NT2/D1 (cell line): ENCODE measurements at regions not wholly inside any gene's neighbourhood (a gene's known extent, or its start where the extent isn't known, plus 50 kb on each side); places are given as distances from the start of the nearest gene placed in this dataset.

Experiments
- DNase-seq: peaks from one replicate; pipeline ENCODE4 v3.0.0-alpha.2; 2011; ENCODE audit warnings: low read depth, low spot score
- H3K27me3 ChIP-seq: 2 replicates; pipeline ENCODE4 v1.6.0; 2011; ENCODE audit warnings: mild to moderate bottlenecking; ENCODE audit not compliant: insufficient read length, insufficient read depth
- H3K36me3 ChIP-seq: 2 replicates; pipeline ENCODE4 v1.6.1; 2011; ENCODE audit warnings: mild to moderate bottlenecking, low read length, mixed read lengths; ENCODE audit not compliant: insufficient read depth, insufficient read length
- H3K4me1 ChIP-seq: 2 replicates; pipeline ENCODE4 v1.5.1; 2011; ENCODE audit not compliant: insufficient read depth, insufficient read length
- H3K4me3 ChIP-seq: 2 replicates; pipeline ENCODE4 v1.5.1; 2011; ENCODE audit warnings: low read depth; ENCODE audit not compliant: insufficient read length
- H3K9ac ChIP-seq: 2 replicates; pipeline ENCODE4 v1.6.0; 2011; ENCODE audit warnings: low read depth; ENCODE audit not compliant: insufficient read length
- H3K9me3 ChIP-seq: 2 replicates; pipeline ENCODE4 v1.5.1; 2011; ENCODE audit warnings: mild to moderate bottlenecking, low read length; ENCODE audit not compliant: insufficient read depth
- SUZ12 ChIP-seq: IDR thresholded peaks from 2 replicates; pipeline ENCODE4 v1.6.1; 2011; ENCODE audit not compliant: insufficient read length, insufficient read depth; ENCODE audit errors: extremely low read depth
- YY1 ChIP-seq: IDR thresholded peaks from 2 replicates; pipeline ENCODE4 v1.6.1; 2011; ENCODE audit not compliant: insufficient read length, insufficient read depth
- ZNF274 ChIP-seq: IDR thresholded peaks from 2 replicates; pipeline ENCODE4 v1.6.1; 2011; ENCODE audit warnings: mild to moderate bottlenecking, low read depth, low read length

DNA sequence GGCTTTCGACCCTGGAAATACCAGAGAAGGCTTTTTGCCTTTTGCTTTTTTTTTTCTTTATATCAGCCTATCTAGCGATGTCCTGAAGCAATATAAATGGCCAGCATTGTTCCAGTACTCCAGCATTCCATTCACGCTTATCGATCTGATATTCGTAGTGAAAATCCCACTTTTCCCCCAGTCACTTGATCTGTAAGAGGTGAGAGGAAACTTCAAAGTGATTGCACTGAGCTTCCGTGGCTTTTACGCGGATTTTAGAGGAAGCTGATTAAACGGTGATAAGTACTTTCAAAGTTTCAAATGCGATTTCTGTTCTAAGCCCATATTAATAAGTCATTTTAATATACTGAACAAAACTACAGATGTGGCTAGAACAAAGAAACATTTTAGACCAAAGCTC lies 725.5 kb downstream of the TRIML1 start:
- no peak overlapping the region for H3K4me3 ChIP-seq
- TF ChIP-seq YY1 (no peak), ZNF274 (no peak)
- no peak for DNase-seq

DNA sequence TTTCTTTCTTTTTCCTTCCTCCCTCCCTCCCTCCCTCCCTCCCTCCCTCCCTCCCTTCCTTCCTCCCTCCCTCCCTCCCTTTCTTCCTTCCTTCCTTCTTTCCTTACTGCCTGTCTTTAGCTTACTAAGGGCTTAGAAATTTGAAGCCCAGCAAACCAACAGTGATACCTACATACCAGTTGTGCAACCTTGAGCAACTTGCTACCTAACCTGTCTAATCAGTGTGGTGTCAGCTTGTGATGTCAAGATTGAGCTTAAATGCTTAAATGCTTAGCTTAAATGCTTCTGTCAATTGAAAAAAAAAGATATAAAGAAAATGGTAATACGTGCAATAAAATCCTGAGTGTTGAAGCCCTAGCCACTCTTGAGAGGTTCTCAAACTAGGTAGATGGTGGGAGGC lies 728.6 kb downstream of the TRIML1 start:
- Histone ChIP-seq H3K4me3 (no peak overlapping the region), H3K9ac (no peak overlapping the region), H3K27me3 (no peaks in the 10 kb centered on the region), H3K9me3 (no peaks in the 10 kb centered on the region), H3K4me1 (no peaks in the 10 kb centered on the region), H3K36me3 (no peaks in the 10 kb centered on the region)
- no peak for DNase-seq
- no peak for TF ChIP-seq YY1
- no peak for TF ChIP-seq ZNF274
- no peak for TF ChIP-seq SUZ12

More for the DNA sequence above, 725.5 kb downstream of the TRIML1 start:
- Histone ChIP-seq H3K4me1 (no peaks in the 10 kb centered on the region), H3K27me3 (no peaks in the 10 kb centered on the region), H3K9me3 (no peaks in the 10 kb centered on the region), H3K36me3 (no peaks in the 10 kb centered on the region), H3K9ac (no peak overlapping the region)

GRCh38 chr4:188869581-188869980 lies 730.3 kb downstream of the TRIML1 start:
- Histone ChIP-seq H3K36me3 (no peaks in the 10 kb centered on the region), H3K9ac (no peak overlapping the region), H3K27me3 (no peaks in the 10 kb centered on the region), H3K4me3 (no peak overlapping the region), H3K9me3 (no peaks in the 10 kb centered on the region), H3K4me1 (no peaks in the 10 kb centered on the region)
- no peak for DNase-seq
- no peak for TF ChIP-seq ZNF274
- no peak for TF ChIP-seq SUZ12

GRCh38 chr4:188872809-188873208 lies 733.6 kb downstream of the TRIML1 start:
- H3K9me3 ChIP-seq, result no peaks in the 10 kb centered on the region
- H3K9ac ChIP-seq, result no peak overlapping the region
- no peaks in the 10 kb centered on the region for H3K36me3 ChIP-seq
- no peak overlapping the region for H3K4me3 ChIP-seq
- H3K27me3 ChIP-seq, result no peaks in the 10 kb centered on the region
- H3K4me1 ChIP-seq, result no peaks in the 10 kb centered on the region
- DNase-seq, result no peak
- no peak for TF ChIP-seq ZNF274

DNA sequence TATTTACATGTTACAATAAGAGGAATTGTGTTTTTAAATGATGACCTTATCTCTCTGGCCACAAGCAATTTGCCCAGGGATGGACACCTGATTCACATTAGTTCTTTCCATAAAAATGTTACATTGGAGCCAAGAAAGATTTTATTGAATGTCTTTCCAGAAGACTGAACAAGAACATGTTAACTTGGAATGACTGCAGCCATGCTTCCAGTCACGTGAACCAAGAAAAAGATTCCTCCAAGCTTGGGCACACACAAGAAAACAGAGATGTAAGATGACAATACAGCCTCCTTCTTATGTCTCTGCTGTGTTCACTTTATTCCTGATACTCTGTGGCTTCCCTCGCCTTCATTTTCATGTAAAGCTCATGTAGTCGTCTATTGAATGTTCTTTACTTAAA lies 737.6 kb downstream of the TRIML1 start:
- no peak for DNase-seq
- H3K4me1 ChIP-seq, result no peaks in the 10 kb centered on the region
- TF ChIP-seq YY1, result no peak
- no peak for TF ChIP-seq SUZ12
- no peak for TF ChIP-seq ZNF274
- H3K27me3 ChIP-seq, result no peaks in the 10 kb centered on the region
- H3K9me3 ChIP-seq, result no peaks in the 10 kb centered on the region
- H3K36me3 ChIP-seq, result no peaks in the 10 kb centered on the region
- no peak overlapping the region for H3K4me3 ChIP-seq
- no peak overlapping the region for H3K9ac ChIP-seq

GRCh38 chr4:188879598-188879997 lies 740.4 kb downstream of the TRIML1 start:
- H3K4me3 ChIP-seq, result no peak overlapping the region
- no peaks in the 10 kb centered on the region for H3K36me3 ChIP-seq
- no peaks in the 10 kb centered on the region for H3K4me1 ChIP-seq
- no peak overlapping the region for H3K9ac ChIP-seq
- TF ChIP-seq ZNF274, result no peak
- no peak for TF ChIP-seq YY1
- no peak for TF ChIP-seq SUZ12
- DNase-seq, result no peak
- H3K9me3 ChIP-seq, result no peaks in the 10 kb centered on the region
- no peaks in the 10 kb centered on the region for H3K27me3 ChIP-seq

DNA sequence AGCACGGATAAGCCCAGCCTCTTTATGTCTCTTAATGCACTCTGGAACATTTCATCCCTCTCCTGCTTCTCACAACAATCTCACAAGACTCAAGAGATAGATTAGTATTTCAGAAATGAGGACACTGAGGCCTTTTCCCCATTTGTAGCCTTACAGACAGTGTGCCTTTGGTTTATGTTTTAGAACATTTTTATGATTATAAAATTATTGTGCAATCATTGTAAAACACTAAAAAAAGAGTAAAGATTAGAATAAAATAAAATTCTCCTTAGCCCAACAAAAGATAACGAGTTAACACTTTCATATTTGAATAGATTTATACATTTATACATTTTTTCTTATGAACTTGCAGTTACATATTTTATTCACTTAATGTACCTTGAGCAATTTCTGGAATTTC lies 748.7 kb downstream of the TRIML1 start:
- DNase-seq, result no peak
- no peak for TF ChIP-seq YY1
- no peak for TF ChIP-seq SUZ12
- TF ChIP-seq ZNF274, result no peak
- Histone ChIP-seq H3K36me3 (no peaks in the 10 kb centered on the region), H3K9ac (no peak overlapping the region), H3K4me1 (no peaks in the 10 kb centered on the region), H3K4me3 (no peak overlapping the region), H3K9me3 (no peaks in the 10 kb centered on the region), H3K27me3 (no peaks in the 10 kb centered on the region)

- no peaks in the 10 kb centered on the region for H3K36me3 ChIP-seq
- no peak for DNase-seq
- no peaks in the 10 kb centered on the region for H3K9me3 ChIP-seq
- H3K9ac ChIP-seq, result no peak overlapping the region
- no peaks in the 10 kb centered on the region for H3K27me3 ChIP-seq
- H3K4me1 ChIP-seq, result no peaks in the 10 kb centered on the region
- TF ChIP-seq SUZ12, result no peak
- TF ChIP-seq YY1, result no peak
- no peak for TF ChIP-seq ZNF274
- H3K4me3 ChIP-seq, result no peak overlapping the region
Observed at GRCh38 chr4:188892837-188893236, 753.6 kb downstream of the TRIML1 start.
